ENCODE measurements at regions not wholly inside any gene's neighbourhood (a gene's known extent, or its start where the extent isn't known, plus 50 kb on each side); places are given as distances from the start of the nearest gene placed in this dataset.

DNA sequence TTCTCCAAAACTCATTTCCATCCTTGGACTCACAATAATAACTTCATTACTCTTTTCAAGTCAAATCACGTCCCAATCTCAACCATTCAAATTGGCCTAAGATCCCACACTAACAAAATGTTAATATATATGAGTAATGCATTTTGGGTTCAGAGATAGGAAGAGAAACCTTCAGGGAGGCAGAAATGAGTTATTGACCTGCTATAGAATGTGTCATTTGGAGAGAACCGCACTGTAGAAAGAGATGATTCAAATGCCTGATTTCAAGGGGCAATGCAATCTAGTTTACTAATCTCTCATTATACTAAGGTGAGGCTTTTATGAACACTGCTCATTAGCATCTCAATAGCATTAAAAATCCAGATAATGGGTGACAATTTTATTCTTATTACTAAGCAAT is 1595.0 kb upstream of the GOT2 start (continued):
- TF ChIP-seq, protein P1, sequence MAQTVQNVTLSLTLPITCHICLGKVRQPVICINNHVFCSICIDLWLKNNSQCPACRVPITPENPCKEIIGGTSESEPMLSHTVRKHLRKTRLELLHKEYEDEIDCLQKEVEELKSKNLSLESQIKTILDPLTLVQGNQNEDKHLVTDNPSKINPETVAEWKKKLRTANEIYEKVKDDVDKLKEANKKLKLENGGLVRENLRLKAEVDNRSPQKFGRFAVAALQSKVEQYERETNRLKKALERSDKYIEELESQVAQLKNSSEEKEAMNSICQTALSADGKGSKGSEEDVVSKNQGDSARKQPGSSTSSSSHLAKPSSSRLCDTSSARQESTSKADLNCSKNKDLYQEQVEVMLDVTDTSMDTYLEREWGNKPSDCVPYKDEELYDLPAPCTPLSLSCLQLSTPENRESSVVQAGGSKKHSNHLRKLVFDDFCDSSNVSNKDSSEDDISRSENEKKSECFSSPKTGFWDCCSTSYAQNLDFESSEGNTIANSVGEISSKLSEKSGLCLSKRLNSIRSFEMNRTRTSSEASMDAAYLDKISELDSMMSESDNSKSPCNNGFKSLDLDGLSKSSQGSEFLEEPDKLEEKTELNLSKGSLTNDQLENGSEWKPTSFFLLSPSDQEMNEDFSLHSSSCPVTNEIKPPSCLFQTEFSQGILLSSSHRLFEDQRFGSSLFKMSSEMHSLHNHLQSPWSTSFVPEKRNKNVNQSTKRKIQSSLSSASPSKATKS (CRISPR knock-in tag; IDR thresholded peaks at IDR 0.05) = no peak
- TF ChIP-seq NCOA2 (IDR thresholded peaks at IDR 0.05; ENCODE audit: partially characterized antibody in 2 of 2) (no peak), ZNF507 (tag; conservative IDR thresholded peaks at IDR 0.05) (no peak), ZNF695 (CRISPR knock-in tag; IDR thresholded peaks at IDR 0.05) (no peak), IRF2 (CRISPR knock-in tag; IDR thresholded peaks at IDR 0.05) (no peak), DMBX1 (CRISPR knock-in tag; IDR thresholded peaks at IDR 0.05; ENCODE audit: borderline replicate concordance) (no peak)
- TF ChIP-seq, protein P2, sequence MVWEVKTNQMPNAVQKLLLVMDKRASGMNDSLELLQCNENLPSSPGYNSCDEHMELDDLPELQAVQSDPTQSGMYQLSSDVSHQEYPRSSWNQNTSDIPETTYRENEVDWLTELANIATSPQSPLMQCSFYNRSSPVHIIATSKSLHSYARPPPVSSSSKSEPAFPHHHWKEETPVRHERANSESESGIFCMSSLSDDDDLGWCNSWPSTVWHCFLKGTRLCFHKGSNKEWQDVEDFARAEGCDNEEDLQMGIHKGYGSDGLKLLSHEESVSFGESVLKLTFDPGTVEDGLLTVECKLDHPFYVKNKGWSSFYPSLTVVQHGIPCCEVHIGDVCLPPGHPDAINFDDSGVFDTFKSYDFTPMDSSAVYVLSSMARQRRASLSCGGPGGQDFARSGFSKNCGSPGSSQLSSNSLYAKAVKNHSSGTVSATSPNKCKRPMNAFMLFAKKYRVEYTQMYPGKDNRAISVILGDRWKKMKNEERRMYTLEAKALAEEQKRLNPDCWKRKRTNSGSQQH (CRISPR knock-in tag; IDR thresholded peaks at IDR 0.05) = no peak
- TF ChIP-seq, protein P3, sequence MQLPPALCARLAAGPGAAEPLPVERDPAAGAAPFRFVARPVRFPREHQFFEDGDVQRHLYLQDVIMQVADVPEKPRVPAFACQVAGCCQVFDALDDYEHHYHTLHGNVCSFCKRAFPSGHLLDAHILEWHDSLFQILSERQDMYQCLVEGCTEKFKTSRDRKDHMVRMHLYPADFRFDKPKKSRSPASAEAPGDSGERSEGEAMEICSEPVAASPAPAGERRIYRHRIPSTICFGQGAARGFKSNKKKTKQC (CRISPR knock-in tag; IDR thresholded peaks at IDR 0.05) = no peak
